Suppressor macrophage treated with lipopolysaccharide for 4 hours (primary cell): ENCODE measurements at regions not wholly inside any gene's neighbourhood (a gene's known extent, or its start where the extent isn't known, plus 50 kb on each side); places are given as distances from the start of the nearest gene placed in this dataset.
"Not testable (repeated sequence)": the region's sequence is repeated elsewhere in the genome, so short reads cannot be mapped to it uniquely, and the experiment has no call there.

Experiments
- DNase-seq: peaks from one replicate; pipeline ENCODE4 v3.0.0-alpha.2; 2020

DNA sequence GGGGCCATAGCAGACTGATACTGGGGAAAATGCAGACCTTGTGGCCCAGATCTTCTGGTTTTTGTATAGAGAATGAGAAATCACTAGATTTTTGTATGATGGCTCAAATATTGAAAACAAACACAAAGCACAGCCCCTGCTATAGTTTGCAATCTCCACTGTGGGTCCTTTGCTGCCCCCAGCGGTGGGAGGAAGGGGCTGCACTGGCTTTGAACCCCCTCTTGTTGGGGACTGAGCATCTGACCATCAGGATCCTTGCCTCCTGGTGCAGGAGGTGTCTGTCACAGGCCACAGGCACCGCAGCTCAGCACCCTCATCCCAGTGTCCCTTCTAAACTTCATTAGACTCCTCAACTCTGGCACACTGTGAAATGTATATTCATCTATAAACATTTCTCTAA, 252.3 kb downstream of the BCL2L11 start:
- not testable (repeated sequence) for DNase-seq

DNA sequence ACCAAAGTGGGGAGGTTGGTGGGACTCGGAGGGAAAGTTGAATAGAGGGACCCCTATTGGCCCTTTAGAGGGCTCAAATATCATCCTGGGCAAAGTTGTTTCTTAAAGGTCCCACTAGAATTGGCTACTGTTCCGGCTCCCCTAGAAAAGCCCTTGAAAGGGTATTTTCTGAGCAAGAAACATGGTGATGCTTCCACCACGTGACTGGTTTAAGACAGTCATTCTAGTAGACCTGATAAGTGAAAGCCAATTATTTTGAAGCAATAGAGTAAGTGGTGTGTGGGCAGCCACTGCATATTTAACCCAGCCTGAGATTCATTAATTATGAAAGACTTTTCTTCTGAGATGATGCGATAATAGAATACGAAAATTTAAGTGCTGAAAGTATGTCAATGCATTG, 253.3 kb downstream of the BCL2L11 start:
- not testable (repeated sequence) for DNase-seq

DNA sequence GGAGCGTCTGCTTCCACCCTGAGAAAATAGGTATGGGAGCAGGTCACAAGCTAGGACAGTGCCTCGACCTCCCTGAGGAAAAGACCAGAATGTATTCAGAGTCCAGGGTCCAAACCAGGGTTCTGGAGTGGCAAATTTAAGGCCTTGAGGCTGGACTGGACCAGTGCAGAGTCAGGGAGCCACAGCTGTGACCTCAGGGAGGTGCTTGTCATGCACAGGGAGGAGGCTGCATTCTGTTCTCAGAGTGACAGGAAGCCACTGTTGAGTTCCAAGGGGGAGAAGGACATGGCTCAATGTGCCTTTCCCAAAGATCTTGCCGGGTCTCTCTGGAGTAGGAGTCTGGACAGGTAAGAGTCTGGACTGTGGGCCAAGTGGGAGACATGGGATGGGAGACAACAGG, 254.0 kb downstream of the BCL2L11 start:
- DNase-seq = not testable (repeated sequence)

DNA sequence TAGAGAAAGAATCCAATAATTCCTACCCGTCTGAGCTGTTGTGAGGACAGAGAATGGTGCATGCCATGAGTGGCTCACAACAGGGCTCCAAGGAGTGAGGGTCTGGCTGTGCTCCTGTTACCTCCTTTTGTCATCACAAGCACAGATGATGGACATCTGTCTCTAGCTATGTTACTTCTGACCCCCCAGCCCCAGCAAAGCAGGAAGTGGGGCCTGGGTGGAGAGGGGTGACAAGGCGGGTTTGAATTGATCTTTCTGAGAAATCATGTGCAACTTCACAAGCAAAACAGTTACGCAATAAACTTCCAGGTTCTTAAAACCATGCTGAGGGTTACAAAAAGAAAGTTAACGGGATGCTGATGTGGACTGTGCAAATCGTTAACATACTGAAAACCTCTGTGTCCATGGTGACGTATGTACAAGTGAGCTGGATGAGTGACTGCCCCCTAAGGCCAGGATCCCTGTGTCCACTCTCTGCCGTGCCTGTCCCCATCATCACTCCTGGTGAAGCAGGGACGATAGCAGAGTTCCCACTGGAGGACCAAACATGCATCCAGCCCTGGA, 254.7 kb downstream of the BCL2L11 start:
- peak; percentile 12 for DNase-seq

DNA sequence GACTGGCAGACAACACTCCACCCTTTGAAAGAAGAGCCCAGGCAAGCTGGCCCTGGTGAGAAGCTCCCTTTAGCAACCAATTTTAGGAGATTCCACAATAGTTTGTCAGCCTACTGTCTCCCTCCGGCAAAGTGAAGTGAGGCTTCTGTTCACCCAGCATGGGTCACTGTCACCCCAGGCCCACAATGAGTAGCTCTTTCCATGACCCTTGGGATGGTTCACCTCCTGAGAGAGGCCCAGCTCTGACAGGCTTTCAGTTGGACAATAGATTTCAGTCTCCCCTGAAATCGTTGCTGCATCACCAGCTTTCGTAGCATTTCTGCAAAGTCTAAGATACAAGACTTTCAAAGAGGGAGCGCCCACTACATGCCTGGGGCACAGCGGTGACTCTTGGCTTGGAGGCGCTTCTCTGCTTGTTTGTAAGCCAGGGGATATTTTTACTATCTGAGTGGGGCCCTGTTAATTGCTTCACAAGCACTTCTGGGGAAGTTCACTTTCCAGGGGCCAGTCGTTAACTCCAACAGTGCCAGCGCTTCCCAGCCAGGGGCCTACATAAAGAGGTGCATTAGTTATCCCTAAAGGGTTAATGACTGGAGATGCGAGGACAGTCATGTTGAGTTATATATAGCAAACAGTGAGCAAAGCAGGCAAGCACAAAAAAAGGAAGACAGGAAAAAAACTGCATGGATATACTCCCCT, 255.7 kb downstream of the BCL2L11 start:
- peak; percentile 7 for DNase-seq

DNA sequence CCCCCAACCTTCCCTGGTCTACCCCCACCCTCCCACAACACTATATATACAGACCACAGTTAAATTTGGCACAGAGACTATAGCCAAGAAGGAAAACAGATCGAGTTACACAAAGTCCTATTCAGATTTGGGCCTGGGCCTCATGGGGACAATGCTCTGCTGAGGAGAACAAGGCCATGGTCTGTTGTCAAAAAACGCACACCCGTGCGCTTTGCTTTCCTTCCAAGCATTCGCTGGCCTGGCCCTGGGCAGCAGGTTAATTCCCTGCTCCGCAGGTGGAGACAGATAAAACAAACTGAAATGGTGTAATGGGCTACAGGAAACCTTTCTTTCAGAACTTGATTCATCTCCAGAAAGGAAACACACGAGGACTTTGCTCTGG, 256.2 kb downstream of the BCL2L11 start:
- not testable (repeated sequence) for DNase-seq

DNA sequence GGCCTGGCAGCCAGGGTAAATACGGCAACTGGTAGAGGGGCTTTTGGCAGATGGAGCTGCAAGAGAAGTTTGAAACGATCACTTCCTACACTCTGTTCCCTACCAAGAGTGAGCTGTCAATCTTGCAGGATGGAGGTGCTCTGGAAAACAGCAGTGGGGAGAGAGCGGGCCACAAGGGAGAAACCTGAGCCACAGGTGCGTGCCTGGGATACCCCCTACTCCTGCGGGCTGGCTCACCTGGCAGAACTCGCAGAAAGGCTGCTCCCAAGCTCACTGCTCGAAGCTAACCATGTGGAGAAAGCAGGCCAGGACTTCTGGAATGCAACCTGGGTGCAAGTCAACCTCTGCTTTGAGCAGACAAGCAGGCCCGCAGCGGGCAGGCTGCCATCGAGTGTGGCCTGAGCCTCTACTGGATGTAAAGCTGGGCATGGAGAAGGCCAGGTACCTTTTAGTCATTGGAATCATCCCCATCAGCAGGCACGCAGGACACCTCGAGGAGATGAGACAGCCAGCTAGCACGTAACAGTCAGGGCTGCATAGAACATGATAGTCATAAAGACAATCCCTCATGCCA, 256.8 kb downstream of the BCL2L11 start:
- DNase-seq = not testable (repeated sequence)

DNA sequence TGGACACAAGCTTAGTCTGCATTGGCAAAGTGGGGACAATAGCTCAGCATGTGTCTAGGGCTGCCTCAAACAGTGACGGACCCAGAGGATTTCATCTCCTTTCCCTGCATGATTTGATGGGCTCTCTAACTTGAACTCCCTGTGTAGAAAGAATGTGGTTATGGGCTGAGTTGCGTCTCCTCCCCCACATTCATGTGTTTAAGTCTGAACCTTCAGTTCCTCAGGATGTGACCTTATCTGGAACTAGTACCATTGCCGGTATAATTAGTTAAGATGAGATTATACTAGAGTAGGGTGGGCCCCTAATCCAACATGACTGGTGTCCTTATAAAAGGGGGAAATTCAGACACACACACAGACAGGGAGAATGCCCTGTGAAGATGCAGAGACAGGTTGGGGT, 257.6 kb downstream of the BCL2L11 start:
- not testable (repeated sequence) for DNase-seq

DNA sequence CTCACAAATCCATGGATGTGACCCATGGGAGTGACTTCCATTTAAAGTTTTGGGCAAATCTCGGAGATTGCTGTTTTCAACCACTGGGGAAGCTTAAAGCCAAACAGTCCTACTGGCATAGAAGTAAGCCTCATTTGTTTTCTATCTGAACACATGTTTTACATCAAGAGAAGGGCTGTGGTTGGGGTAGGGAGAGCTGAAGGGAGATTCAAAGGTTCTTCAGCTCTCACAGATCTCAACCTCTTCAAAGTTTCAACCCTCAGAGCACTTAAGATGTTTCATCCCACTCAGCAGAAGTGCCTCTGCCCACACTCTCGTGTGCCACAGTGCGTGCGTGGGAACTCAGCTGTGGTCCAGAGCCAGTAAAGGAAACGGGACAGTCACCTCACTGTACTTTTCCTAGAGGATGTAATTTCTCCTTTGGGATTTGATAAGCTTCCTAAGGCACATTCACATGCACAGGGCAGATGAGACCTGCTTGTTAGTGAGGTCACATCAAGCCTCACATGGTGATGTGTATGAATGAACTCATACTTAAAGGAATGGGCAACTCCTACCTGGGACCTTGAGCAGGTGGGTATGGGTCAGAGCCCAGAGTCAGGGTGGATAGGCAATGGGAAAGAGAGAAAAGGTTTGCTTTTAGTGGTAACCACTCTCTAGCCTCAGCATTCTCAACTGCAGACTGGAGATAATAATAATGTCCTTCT, 260.2 kb downstream of the BCL2L11 start:
- DNase-seq = not testable (repeated sequence)

DNA sequence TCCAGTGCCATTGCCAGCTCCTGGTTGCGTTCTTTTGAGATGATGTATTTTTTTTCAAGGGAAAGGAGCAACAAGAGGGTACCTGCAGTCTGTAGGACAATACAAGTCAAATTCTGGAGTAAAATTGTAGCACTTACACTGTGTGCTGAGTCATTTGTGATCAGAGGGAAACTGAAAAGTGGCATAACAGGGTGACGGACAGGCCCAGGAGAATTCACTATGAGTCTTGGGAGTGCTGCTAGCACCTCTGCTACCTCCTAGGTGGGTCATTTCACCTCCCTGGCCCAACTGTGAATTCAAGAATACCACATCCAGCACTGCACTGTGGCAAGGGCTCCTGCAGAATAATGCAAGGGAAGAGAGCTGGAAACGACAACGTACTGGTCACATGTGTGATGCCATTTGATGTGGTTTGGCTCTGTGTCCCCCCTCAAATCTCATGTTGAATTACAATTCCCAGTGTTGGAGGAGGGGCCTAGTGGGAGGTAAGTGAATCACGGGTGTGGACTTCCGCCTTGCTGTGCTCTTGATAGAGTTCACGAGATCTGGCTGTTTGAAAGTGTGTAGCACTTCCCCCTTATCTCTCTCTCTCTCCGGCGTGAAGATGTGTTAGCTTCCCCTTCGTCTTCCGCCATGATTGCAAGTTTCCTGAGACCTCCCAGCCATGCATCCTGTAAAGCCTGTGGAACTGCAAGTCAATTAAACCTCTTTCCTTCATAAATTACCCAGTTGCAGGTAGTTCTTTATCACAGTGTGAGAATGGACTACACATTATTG, 261.0 kb downstream of the BCL2L11 start:
- DNase-seq = not testable (repeated sequence)

DNA sequence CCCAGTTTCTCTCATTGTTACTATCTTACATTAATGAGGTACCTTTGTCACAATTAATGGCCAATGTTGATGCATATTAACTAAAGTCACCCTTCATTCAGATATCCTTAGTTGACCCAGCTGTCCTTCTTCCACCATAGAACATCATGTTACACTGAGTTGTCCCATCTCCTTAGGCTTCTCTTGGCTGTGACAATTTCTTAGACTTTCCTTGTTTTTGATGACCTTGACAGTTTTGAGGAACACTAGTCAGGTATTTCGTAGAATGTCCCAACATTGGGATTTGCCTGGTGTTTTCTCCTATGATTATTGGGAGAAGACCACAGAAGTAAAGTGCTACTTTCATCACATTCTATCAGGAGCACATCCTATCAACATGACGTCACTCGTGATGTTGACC, 261.8 kb downstream of the BCL2L11 start:
- not testable (repeated sequence) for DNase-seq

DNA sequence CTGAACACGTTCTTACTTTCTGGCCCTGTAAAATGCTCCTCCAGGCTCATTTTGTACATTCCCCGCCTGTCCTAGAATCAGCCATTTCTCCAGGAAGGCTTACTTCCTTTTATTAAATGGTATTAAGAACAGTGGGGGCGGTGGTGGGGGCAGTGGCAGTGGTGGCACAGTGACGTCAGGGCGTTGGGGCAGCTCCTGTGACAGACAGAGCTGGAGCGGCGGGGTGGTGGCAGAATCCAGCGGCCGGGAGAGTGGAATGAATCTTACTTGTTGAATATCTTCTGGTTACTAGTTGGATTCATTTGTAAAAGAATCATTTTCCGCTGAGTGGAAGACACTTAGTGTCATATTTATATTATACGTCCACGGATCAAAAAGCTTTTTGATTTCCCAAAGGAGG, 262.6 kb downstream of the BCL2L11 start:
- not testable (repeated sequence) for DNase-seq

DNA sequence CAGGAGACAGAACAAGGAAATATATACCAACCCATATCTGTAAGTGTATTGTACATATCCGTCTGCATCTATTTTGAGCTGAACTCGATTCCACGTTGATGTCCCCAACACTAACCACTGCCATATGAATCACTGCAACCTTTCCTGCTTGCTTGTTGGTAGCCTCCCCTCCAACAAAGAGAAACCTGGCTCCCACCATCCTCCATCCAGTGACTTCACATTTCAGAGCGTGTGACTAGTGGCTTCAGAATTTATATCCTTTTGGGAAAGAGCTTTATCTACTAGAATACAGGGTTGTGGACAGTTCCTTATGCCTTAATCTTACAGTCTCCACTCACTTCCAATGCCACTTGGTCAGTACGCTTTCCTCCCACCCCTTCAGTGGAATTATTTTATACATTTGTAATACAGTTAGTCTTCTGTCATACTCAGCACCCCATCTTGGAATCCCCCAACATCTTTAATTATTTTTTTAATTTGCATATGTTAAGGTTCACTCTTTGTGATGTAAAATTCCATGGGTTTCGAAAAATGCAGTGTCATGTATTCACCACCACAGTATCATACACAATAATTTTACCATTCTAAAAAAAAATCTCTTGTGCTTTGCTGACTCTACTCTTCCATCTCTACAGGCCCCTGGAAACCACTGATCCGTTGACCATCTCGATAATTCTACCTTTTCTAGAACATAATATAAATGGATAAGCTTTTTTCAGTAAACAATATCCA, 264.7 kb downstream of the BCL2L11 start:
- DNase-seq = not testable (repeated sequence)

DNA sequence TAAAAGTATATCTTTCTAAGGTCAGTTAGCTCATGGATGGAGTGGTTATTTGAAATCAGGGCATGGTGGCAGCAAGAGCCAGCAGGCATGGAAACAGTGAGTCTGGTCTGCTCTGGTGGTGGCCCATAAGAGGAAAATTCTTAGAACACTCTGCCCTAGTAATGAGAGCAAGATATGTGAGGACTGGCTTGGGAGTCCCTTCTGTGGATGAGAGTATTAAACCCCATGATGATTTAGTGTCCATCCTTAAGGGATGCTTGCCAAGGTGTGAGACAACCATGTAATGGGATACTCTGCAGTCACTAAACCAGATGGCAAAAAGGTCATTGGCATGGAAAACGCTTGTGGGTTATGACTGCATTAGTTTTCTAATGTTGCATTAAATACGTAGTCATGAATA, 269.9 kb downstream of the BCL2L11 start:
- not testable (repeated sequence) for DNase-seq

DNA sequence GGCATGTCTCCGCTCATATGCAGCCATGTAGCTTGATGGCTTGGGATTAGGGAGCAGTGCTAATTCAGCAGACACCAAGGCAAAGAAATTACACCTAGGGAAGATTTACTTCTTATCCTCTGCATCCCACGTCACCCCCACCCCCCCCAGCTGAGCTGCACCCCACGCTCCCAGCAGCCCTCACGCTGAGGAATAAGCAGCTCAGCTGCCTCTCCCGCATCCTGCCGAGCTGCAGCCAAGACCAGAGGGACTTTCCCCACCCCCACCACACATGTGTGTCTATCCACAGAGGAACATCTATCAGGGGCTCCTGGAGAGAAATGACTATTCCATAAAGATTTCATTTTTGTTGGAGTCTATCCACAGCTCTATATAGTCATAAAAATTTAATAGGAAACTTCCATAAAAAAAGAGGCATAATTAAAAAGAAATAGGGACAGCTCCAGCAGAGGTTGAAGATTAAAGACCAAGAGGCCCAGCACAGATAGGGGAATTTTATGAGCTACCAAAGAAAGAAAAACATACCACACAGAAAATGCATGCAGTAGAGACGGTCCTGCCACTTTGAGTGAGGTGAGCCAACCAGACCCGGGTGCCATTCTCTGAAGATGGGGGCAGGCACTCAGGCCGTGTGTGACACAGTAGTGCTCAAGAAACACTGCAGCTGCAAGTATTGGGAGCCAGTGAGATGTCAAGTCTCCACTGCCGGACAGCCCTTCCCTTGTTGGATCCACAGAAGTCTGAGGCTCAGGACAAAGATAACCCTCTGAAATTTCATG, 274.8 kb downstream of the BCL2L11 start:
- DNase-seq = not testable (repeated sequence)

DNA sequence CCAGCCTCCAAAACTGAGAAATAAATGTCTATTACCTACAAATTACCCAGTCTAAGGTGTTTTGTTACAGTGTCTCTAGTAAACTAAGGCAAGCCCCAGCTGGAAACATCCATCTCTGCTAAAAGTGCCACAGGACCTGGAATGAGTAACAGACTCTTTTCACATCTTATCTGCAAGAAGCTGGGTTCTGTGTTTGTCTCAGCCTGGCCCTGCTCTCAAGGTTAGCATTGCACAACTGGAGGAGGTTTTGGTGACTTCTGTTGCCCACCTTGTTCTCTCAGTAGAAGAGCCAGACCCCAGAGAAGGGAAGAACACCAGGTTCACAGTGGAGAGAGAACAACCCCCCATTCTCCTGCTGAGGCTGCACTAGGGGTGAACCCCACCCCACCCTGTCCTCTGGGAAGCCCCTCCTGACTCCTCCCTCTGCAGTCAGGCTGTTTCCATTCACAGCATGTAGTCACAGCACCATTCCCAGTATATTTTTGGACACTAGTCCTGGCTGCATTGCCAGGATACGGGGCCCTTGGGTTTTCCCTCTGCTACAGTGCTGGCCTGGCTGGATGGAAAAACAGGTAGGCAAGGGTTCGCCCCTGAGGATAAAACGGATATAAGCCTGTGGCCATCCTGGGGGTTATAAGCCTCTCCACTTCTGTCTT, 280.0 kb downstream of the BCL2L11 start:
- not testable (repeated sequence) for DNase-seq

DNA sequence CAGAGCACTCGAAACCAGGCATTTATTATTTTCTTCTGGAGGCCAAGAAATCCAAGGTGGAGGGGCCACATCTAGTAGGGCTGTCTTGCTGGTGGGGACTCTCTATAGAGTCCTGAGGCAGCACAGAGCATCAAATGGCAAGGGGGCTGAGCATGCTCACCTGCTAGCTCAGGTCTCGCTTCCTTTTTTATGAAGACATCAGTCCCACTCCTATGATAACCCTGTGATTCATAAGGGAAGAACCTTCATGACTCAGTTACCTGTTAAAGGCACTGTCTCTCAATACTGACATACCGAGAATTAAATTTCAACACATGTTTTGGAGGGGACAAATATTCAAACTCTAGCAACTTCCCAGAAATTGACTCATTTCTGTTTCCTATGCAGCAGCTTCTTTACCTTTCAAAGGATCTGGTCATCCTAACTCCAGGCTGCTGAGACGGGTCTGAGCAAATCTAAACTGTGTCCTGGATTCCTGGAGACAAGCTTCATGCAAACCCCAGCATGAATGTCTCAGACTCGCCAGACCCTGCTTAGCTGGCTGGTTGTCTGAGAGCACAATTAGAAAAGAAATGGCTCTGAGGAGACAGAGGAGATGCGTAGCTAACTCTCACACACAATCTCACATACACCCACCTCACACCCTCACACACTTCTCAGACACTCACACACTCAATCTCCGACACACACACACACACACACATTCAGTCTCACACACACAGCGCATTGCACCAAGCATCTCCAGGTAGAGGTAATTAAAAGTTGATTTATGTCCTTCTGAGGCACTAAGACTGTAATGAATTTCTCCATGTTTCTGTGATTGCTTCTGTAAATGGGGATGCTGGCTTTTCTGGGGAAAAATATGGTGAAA, 280.8 kb downstream of the BCL2L11 start:
- not testable (repeated sequence) for DNase-seq

DNA sequence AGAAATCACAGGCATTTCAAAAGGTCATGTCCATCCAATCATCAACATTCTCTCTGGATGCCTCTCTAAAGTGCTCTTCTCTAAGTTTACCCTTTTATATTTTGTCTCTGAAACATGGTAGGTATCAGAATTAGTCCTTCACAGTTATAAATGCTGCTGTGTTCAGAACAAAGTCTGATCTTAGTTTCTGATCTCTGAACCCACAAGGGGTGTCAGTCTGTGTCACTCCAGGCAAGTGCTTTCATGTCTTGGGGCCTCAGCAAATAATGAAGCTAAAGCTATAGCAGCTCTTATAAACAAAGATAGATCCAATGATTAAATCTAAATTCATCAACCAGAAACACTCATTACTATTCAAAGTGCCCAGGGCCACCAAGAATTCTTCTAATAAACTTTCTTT, 281.7 kb downstream of the BCL2L11 start:
- not testable (repeated sequence) for DNase-seq

DNA sequence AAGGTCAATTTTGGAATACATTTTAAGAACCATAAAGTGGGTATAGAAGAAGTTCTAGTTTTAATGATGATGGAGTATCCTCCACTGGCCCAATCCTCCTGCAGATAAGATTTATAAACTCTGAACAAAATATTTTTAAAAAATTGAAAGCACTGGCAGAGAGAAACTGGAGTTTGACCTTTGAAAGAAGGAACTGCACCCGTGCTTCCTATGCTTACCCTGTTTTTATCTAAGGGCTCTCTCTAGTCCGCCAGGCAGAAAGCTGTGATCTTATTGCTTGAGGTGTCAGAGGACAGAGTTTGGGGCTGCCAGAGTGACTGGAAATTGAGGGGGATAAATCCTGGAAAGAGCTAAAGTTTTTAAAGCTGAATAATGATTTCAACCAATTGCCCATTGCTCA, 282.6 kb downstream of the BCL2L11 start:
- DNase-seq = not testable (repeated sequence)

DNA sequence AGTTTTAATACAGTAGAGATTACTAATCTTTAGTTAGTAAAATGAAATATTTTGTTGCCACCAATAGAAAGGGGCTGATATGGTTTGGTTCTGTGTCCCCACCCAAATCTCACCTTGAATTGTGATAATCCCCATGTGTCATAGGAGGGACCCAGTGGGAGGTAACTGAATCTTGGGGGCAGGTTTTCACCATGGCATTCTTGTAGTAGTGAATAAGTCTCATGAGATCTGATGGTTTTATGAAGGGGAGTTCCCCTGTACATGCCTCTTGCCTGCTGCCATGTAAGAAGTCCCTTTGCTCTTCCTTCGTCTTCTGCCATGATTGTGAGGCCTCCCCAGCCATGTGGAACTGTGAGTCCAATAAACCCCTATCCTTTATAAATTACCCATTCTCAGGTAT, 285.9 kb downstream of the BCL2L11 start:
- DNase-seq = not testable (repeated sequence)
